GM21529 (cell line): ENCODE measurements at regions not wholly inside any gene's neighbourhood (a gene's known extent, or its start where the extent isn't known, plus 50 kb on each side); places are given as distances from the start of the nearest gene placed in this dataset.

Experiments used
- ATAC-seq: cut with Tn5 transposase; IDR thresholded peaks from one replicate; pipeline ENCODE4 v1.9.1; 2021; ENCODE audit not compliant: unreplicated experiment

DNA sequence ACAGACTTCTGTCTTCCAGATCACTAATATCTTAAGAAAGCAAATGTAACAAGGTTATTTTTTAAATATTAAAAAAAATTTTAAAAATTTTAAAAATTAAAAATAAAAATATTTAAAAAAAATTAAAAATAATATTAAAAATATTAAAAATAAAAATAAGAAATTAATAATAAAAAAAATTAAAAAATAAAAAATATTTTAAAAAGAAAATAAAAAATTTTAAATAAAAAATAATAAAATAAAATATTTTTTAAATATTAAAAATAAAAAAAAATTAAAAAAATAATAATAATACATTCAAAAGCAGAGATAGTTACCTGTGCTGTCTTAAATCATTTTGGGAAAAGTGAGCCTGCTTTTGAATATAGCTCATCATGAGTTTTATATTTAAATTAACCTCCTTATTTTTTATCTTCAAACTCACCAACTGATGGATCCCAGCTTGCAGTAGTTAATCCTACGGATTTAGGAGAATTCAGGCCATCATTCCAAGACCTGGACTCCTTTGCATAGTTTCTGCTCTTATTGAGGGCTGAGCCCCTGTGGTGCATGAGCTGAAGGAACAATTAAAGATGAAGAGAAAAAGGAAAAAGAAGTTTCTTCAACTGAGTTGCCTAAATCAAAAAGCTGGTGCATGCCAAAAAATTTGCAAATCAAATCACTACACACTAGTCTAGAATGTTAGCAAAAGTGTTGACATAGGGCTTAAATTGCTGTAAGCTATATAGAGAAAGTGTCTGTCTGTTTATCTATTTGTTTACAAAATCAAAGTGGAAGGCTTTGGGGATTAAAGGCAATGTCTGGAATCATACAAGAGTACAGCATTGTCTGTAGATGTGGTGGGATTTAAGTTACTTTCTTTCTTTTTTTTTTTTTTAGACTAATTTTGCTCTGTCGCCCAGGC lies 50.5 kb upstream of the ZNF438 start:
- ATAC-seq, result no peak

DNA sequence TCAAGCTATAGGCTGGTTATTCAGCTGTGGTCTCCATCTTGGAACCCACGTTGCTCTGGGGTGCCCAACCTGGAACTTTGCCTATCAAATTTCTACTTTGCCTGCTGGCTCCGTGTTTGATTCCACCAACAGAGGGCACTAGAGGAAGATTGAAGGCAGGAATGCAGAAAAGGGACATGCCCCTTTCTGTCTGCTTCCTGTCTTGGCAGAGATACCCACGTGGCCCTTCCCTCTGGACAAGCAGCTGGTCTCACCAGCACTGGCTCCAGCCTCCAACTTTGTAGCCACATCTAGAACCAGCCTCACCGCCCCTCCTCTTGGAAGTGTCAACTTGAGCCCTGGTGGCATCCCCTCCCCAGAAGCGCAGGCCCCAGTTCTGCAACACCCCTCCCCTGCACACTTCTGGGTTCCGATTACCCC lies 52.1 kb upstream of the ZNF438 start:
- ATAC-seq, result no peak

GRCh38 chr10:31087011-31087410 lies 55.3 kb upstream of the ZNF438 start:
- ATAC-seq, result no peak

DNA sequence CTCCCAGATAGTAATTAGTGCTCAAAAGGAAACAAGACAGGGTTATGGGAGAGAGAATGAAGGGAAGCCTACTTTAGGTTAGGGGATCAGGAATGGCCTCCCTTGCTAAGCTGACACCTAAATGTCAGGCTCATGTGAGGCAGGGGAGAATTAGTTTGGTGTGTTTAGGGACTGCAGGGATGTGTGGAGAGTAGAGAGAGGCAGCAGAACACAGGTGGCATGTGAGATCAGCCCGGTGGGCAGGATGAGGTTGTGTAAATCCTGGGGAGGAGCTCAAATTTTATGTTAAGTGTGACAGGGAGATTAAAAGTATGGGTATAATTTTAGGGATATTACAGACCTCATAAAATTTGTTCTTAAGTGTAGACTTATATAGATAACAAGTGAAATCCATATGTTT lies 56.2 kb upstream of the ZNF438 start:
- ATAC-seq, result no peak

GRCh38 chr10:31090894-31091607 lies 59.4 kb upstream of the ZNF438 start:
- ATAC-seq, result no peak

- ATAC-seq, result no peak
These were observed 64.3 kb upstream of the ZNF438 start for GRCh38 chr10:31095677-31096560.

DNA sequence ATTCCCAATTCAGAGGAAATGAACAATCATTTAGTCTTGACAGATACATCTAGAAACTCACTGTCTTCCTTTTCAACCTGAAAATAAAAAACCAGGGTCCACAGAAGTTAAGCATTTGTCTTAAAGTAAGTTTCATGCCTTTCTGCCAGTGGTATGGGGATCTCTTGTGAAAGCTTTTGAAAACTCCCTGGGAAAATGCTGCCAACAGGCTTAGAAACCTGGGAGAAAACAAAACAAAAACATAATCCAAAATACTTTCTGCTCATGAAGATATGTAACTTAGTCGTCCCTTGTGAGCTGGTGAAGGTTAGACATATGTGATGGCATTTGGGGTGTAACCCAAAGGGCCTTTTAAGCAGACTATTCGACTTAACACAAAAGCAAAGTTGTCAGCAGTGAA lies 66.4 kb upstream of the ZNF438 start:
- ATAC-seq, result no peak

DNA sequence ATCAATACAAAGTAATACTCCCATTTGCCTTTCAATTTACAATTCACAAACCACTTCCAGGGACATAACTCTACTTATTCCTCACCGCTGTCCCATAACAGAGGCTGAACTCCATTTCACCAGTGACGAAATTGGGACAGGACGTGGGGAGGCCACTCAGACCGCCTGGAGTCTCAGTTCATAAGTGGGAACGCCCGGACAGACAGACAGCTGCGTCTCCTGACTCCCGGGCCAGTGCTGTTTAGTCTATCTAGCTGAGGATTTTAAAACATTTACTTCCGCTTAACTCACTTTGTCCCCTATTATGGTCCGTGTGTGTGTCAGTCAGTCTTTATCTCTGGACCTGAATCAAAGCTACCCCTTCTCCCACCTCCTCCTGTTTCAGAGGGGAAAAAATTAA lies 67.4 kb upstream of the ZNF438 start:
- no peak for ATAC-seq

DNA sequence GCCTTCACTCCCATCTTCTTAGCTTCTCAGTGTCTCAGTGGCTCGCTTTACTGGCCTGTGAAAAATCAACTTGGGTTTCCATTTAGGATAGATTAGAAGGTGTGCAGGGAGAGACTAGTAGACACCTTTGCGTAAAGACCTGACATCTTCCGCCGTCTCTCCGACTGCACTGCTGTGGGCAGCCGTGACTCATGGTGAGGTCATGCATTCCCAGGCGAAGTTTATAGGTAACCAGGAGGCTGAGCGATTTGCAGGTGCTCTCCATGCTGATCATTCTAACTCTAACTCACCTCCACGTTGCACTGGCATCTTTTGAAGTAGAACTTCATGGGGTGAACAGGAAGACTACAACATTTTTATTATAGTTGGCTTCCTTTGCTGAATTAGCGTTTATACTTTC lies 68.0 kb upstream of the ZNF438 start:
- no peak for ATAC-seq

DNA sequence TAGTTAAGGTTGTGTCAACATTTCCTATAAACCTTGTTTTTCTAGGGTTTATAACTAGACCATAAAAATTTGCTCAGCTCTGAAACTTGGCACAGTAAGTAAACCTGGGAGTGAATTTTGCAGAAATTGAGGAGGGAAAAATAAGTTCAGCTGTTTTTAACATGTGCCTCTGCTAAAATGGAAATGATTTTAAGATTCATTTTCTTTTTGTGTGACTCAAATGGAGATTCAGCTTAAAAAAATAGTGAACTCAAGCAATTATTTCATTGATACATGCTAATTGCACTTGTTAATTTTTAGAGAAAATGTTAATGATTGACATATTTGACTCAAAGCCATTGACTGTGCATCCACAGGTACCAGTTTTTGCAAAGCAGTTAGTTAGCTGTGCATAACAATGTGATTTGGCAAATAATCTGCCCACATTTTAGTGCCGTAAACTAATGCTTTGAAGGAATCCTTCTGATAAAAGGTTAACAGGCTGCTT lies 68.5 kb upstream of the ZNF438 start:
- ATAC-seq, result no peak

- no peak for ATAC-seq
These were observed 69.0 kb upstream of the ZNF438 start for GRCh38 chr10:31100662-31101061.

GRCh38 chr10:31101123-31101522 lies 69.5 kb upstream of the ZNF438 start:
- ATAC-seq, result peak; percentile 79

- ATAC-seq, result no peak
These were observed 70.8 kb upstream of the ZNF438 start for GRCh38 chr10:31102421-31102820.

DNA sequence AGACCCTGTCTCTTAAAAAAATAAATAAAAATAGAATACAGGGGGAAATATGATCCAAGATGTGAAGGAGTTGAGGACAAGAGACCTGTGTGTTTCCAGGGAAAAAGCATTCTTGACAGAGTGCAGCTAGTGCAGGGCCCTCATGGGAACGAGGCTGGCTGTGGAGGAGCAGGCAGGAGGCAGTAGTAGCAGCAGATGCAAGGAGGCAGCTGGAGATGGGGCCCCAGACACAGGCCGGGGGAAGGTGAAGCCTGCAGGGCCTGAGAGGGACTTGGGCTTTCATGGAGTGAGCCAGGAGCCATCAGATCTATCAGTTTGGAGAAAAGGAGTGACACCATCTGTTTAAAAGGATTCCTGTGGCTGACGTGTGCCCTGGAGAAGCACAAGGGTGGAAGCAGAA lies 71.4 kb upstream of the ZNF438 start:
- no peak for ATAC-seq

DNA sequence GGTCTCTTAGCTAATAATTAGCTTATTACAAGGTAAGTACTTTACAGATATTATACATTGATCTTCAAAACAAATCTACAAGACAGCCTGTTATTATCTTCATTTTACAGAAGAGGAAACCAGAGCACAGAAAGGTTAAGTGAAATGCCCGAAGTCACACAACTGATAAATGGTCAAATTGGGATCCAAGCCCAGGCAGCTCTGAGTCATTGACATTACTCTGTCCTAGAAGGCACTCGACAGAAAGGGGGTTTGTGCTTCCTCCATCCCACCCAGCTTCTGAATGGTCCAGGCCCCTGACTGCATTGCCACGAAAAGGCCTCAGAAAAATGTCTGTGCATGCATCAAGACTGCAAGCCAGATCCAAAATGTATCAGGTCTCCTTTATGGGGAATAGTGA lies 81.3 kb upstream of the ZNF438 start:
- ATAC-seq, result no peak

GRCh38 chr10:31116226-31116625 lies 84.6 kb upstream of the ZNF438 start:
- ATAC-seq, result no peak

DNA sequence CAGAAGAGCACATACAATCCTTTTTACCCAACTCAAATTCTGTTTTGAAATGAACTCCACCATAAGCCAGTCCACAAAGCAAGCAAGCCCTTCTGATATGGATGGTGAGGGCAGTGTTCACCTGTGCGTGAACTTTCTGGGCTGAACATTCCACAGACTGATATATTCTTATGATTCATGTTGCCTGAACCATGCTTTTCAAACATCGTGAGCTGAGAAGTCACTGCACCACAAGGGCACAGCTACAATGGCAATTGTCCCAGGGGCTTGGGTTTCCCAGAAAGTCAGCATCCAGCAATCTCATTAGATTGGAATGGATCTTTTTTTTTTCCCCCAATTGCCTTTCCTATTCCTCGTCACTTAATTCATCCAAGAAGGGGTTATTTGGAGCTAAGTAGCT lies 86.9 kb upstream of the ZNF438 start:
- no peak for ATAC-seq

- no peak for ATAC-seq
These were observed 88.7 kb upstream of the ZNF438 start for GRCh38 chr10:31120392-31120791.

GRCh38 chr10:31120961-31121685 lies 89.5 kb upstream of the ZNF438 start:
- ATAC-seq, result no peak

DNA sequence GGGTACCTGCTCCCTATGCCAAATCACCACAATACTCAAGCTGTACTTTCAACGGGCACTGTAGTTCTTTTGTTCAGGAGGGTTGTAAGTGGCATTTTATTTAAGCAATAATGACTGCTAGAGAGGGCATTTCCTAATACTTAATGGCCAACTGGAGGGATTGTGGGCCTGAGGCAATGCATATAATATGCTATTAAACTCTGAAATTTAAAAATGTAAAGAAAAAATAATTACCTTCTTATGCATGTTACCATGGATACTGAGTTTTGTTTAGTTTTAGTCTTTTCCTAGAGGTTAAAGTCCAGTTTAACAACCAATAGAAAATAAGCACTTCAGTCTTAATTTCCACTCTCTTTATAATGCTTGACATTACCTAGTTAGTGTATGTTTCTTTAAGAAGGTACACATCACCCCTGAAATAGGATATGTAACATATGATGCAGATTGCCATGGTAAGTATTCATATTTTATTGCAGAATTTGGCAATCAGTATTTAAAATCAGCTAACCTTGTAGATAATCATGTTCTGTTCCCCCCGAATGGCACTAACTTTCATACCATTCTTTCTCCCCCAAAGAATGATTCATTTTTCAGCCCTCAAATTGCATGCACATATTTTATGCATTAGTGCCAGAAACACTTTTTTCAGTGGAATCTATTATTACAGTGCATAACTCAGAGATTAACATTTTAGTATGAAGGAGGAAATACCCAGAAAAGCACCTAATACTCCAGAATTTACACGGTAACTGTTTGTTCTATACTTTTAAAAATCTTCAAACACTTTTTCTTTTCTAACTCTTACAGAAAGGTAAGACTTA lies 90.3 kb upstream of the ZNF438 start:
- no peak for ATAC-seq
